Common myeloid progenitor, CD34-positive (primary cell): ENCODE measurements at regions not wholly inside any gene's neighbourhood (a gene's known extent, or its start where the extent isn't known, plus 50 kb on each side); places are given as distances from the start of the nearest gene placed in this dataset.

ENCODE experiments used
- CTCF ChIA-PET: fragments of 350-600 bp; sonication (Branson Sonifier 250); formaldehyde crosslinking; loops from one replicate; lab custom pipeline; 2021; ENCODE audit warnings: antibody characterized with exemption; lab: Charles Lee
- POLR2A ChIA-PET: fragments of 350-600 bp; sonication (Branson Sonifier 250); formaldehyde crosslinking; loops from one replicate; lab custom pipeline; 2021; ENCODE audit warnings: antibody characterized with exemption; lab: Charles Lee
- DNase-seq, 3 donors: peaks; one replicate each; pipeline versions ENCODE4 v3.0.0 to v3.0.0-alpha.2; 2013
- H3K27ac ChIP-seq, 2 experiments: 1 replicate in 1 of 2; 2 replicates in 1 of 2; pipeline ENCODE4 v1.7.0; 2013; ENCODE audit warnings: inconsistent platforms in 2 of 2, low read length in 2 of 2, mild to moderate bottlenecking in 2 of 2, low read depth in 1 of 2, moderate library complexity in 1 of 2; ENCODE audit not compliant: severe bottlenecking in 2 of 2, insufficient read depth in 1 of 2, poor library complexity in 1 of 2
- H3K27me3 ChIP-seq, 5 experiments: replicated peaks in 2 of 5; 1 replicate in 3 of 5; 2 replicates in 2 of 5; pipeline versions ENCODE4 v1.6.1 to v1.7.0; 2013; ENCODE audit warnings: low read length in 4 of 5, mild to moderate bottlenecking in 2 of 5, moderate library complexity in 2 of 5, inconsistent platforms in 1 of 5; ENCODE audit not compliant: insufficient read depth in 5 of 5, control insufficient read depth in 4 of 5
- H3K36me3 ChIP-seq, 4 experiments: 1 replicate in 2 of 4; 2 replicates in 2 of 4; pipeline versions ENCODE4 v1.6.1 to v1.7.0; 2013; ENCODE audit warnings: low read length in 3 of 4, control low read depth in 1 of 4, mild to moderate bottlenecking in 1 of 4; ENCODE audit not compliant: control insufficient read depth in 4 of 4, insufficient read depth in 4 of 4
- H3K4me1 ChIP-seq, 4 experiments: 1 replicate in 3 of 4; 2 replicates in 1 of 4; pipeline versions ENCODE4 v1.6.1 to v1.7.1; 2013; ENCODE audit warnings: low read length in 3 of 4, mild to moderate bottlenecking in 3 of 4, control low read depth in 1 of 4, inconsistent platforms in 1 of 4, moderate library complexity in 1 of 4; ENCODE audit not compliant: control insufficient read depth in 4 of 4, insufficient read depth in 4 of 4; ENCODE audit errors: control extremely low read depth in 1 of 4
- H3K4me3 ChIP-seq, 7 experiments: 1 replicate in 4 of 7; 2 replicates in 3 of 7; pipeline versions ENCODE4 v1.5.1 to v1.7.0; 2013; ENCODE audit warnings: mild to moderate bottlenecking in 7 of 7, low read length in 6 of 7, moderate library complexity in 6 of 7, inconsistent platforms in 2 of 7, low read depth in 2 of 7, control low read depth in 1 of 7; ENCODE audit not compliant: insufficient read depth in 4 of 7, control insufficient read depth in 1 of 7; ENCODE audit errors: extremely low read depth in 1 of 7
- H3K9me3 ChIP-seq, 5 experiments: 1 replicate in 4 of 5; 2 replicates in 1 of 5; pipeline versions ENCODE4 v1.6.1 to v1.7.1; 2013; ENCODE audit warnings: low read length in 4 of 5, mild to moderate bottlenecking in 2 of 5, inconsistent platforms in 1 of 5, low read depth in 1 of 5, moderate library complexity in 1 of 5; ENCODE audit not compliant: control insufficient read depth in 4 of 5, insufficient read depth in 2 of 5; ENCODE audit errors: control extremely low read depth in 1 of 5
- WGBS: methylation state at CpG from one replicate; pipeline ENCODE4 v1.1.5; 2013; ENCODE audit not compliant: insufficient coverage; 5-methylcytosine and 5-hydroxymethylcytosine counted together

- Histone ChIP-seq H3K27me3 (no peaks in the 10 kb centered on the region), H3K9me3 (no peaks in the 10 kb centered on the region), H3K27ac (no peak overlapping the region), H3K4me1 (no peaks in the 10 kb centered on the region), H3K4me3 (no peak overlapping the region), H3K36me3 (no peaks in the 10 kb centered on the region)
- DNase-seq, result no peak
- CTCF ChIA-PET, result no interaction called here
- POLR2A ChIA-PET, result no interaction called here
- no CpG with 5 or more reads among the region's 3 CpGs for WGBS
These were observed 1127.3 kb downstream of the SUCLG1 start for GRCh38 chr2:83331810-83332209.

DNA sequence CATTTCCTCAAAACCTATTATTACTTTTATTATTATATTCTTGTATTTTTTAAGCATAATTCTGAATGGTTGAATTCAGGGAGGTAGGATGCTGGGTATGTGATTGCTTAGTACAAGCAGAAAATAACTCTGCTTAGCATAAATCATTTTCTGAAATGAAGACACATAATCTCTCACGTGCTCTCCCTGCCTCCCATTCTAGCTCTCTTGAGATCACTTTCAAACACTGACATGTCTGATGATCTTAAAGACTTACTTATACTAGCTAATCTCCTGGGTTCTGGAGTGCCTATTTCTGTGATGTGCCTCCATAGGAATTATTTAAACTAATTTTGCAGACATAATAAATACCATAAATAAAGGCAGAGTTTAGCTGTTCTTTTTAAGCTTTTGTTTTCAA lies 1136.0 kb downstream of the SUCLG1 start:
- no peak overlapping the region for H3K4me3 ChIP-seq
- no peaks in the 10 kb centered on the region for H3K36me3 ChIP-seq
- H3K27ac ChIP-seq, result no peak overlapping the region
- WGBS, result no CpG with 5 or more reads among the region's 1 CpG
- DNase-seq, result no peak
- POLR2A ChIA-PET, result no interaction called here
- H3K27me3 ChIP-seq, result no peaks in the 10 kb centered on the region
- H3K4me1 ChIP-seq, result no peaks in the 10 kb centered on the region
- no peaks in the 10 kb centered on the region for H3K9me3 ChIP-seq
- CTCF ChIA-PET, result no interaction called here

GRCh38 chr2:83320053-83320452 lies 1139.0 kb downstream of the SUCLG1 start:
- ChIA-PET CTCF (no interaction called here), POLR2A (no interaction called here)
- Histone ChIP-seq H3K27me3 (no peaks in the 10 kb centered on the region), H3K9me3 (no peaks in the 10 kb centered on the region), H3K4me1 (no peaks in the 10 kb centered on the region), H3K27ac (no peak overlapping the region), H3K4me3 (no peak overlapping the region), H3K36me3 (no peaks in the 10 kb centered on the region)
- no peak for DNase-seq

GRCh38 chr2:83305758-83306378 lies 1153.2 kb downstream of the SUCLG1 start:
- H3K9me3 ChIP-seq, result no peaks in the 10 kb centered on the region
- H3K36me3 ChIP-seq, result no peaks in the 10 kb centered on the region
- DNase-seq, result no peak
- H3K4me3 ChIP-seq, result no peak overlapping the region
- ChIA-PET POLR2A (no interaction called here), CTCF (no interaction called here)
- 89% methylated on average over 8 of the region's 11 CpGs for WGBS
- no peaks in the 10 kb centered on the region for H3K27me3 ChIP-seq
- no peaks in the 10 kb centered on the region for H3K4me1 ChIP-seq
- no peak overlapping the region for H3K27ac ChIP-seq

- no peaks in the 10 kb centered on the region for H3K4me1 ChIP-seq
- ChIA-PET POLR2A (no interaction called here), CTCF (no interaction called here)
- no peaks in the 10 kb centered on the region for H3K36me3 ChIP-seq
- H3K4me3 ChIP-seq, result no peak overlapping the region
- no peak overlapping the region for H3K27ac ChIP-seq
- no peaks in the 10 kb centered on the region for H3K27me3 ChIP-seq
- whole genome bisulfite sequencing, result 93% methylated on average over 3 of the region's 4 CpGs
- no peak for DNase-seq
- H3K9me3 ChIP-seq, result no peaks in the 10 kb centered on the region
These were observed 1168.0 kb downstream of the SUCLG1 start for GRCh38 chr2:83291083-83291482.

- H3K4me3 ChIP-seq, result no peak overlapping the region
- ChIA-PET POLR2A (no interaction called here), CTCF (interaction anchor here (0.6 kb wide), 1 partner anchor 150 kb away, joined by 3 read pairs; no protein-coding TSS in a partner anchor)
- no peak overlapping the region for H3K27ac ChIP-seq
- DNase-seq, result no peak
- H3K4me1 ChIP-seq, result no peaks in the 10 kb centered on the region
- H3K36me3 ChIP-seq, result no peaks in the 10 kb centered on the region
- H3K9me3 ChIP-seq, result no peaks in the 10 kb centered on the region
- no peaks in the 10 kb centered on the region for H3K27me3 ChIP-seq
These were observed 1176.2 kb downstream of the SUCLG1 start for GRCh38 chr2:83282841-83283240.

GRCh38 chr2:83282043-83282795 lies 1176.9 kb downstream of the SUCLG1 start:
- Histone ChIP-seq H3K27me3 (no peaks in the 10 kb centered on the region), H3K4me1 (no peaks in the 10 kb centered on the region), H3K27ac (no peak overlapping the region), H3K36me3 (no peaks in the 10 kb centered on the region), H3K9me3 (no peaks in the 10 kb centered on the region), H3K4me3 (no peak overlapping the region)
- CTCF ChIA-PET, result interaction anchor here (0.6 kb wide), 1 partner anchor 150 kb away, joined by 3 read pairs; no protein-coding TSS in a partner anchor
- 100% methylated on average over 6 of the region's 6 CpGs for WGBS
- no peak for DNase-seq
- POLR2A ChIA-PET, result no interaction called here
